OCI-LY7 (cell line): ENCODE measurements at regions not wholly inside any gene's neighbourhood (a gene's known extent, or its start where the extent isn't known, plus 50 kb on each side); places are given as distances from the start of the nearest gene placed in this dataset.
"Not testable (repeated sequence)": the region's sequence is repeated elsewhere in the genome, so short reads cannot be mapped to it uniquely, and the experiment has no call there.

Experiments
- BruUV-seq: library from RNA; stranded (reverse); fragments of 400-500 nt; replicated peaks from 2 replicates; lab custom pipeline; 2021; lab: Mats Ljungman, UMichigan
- CTCF ChIA-PET: fragments of 300-600 bp; sonication (Branson Sonifier 250); formaldehyde crosslinking; loops from one replicate; lab custom pipeline; 2022; ENCODE audit warnings: antibody characterized with exemption; ENCODE audit not compliant: unreplicated experiment; lab: Charles Lee
- POLR2A ChIA-PET: fragments of 300-600 bp; sonication (Branson Sonifier 250); formaldehyde crosslinking; loops from one replicate; lab custom pipeline; 2022; ENCODE audit warnings: antibody characterized with exemption; lab: Charles Lee
- DNase-seq: peaks from one replicate; pipeline ENCODE4 v3.0.0-alpha.2; 2015; ENCODE audit warnings: low spot score
- H2AFZ ChIP-seq: fragments of 200-600 bp; sonication (generic), shearing (Covaris generic); 2 replicates; pipeline ENCODE4 v1.6.1; 2014; ENCODE audit warnings: mild to moderate bottlenecking, antibody characterized with exemption, low read length, moderate library complexity
- H3K27ac ChIP-seq: fragments of 200-600 bp; sonication (generic); 2 replicates; pipeline ENCODE4 v1.5.1; 2014; ENCODE audit warnings: mixed run types, low read depth, mild to moderate bottlenecking, moderate library complexity, low read length, inconsistent platforms; ENCODE audit not compliant: poor library complexity, severe bottlenecking
- H3K36me3 ChIP-seq: fragments of 200-600 bp; sonication (generic); 2 replicates; pipeline ENCODE4 v1.6.1; 2014; ENCODE audit warnings: mild to moderate bottlenecking, antibody characterized with exemption, low read length, moderate library complexity, mixed read lengths; ENCODE audit not compliant: insufficient read depth
- H3K4me1 ChIP-seq: fragments of 200-600 bp; sonication (generic); 2 replicates; pipeline ENCODE4 v1.5.1; 2014; ENCODE audit warnings: mild to moderate bottlenecking, low read length; ENCODE audit not compliant: insufficient read depth, poor library complexity, severe bottlenecking
- H3K4me2 ChIP-seq: fragments of 200-600 bp; sonication (generic); 2 replicates; pipeline ENCODE4 v1.6.1; 2014; ENCODE audit warnings: mild to moderate bottlenecking, low read length
- H3K4me3 ChIP-seq: fragments of 200-600 bp; sonication (generic); 2 replicates; pipeline ENCODE4 v1.5.1; 2014; ENCODE audit warnings: mild to moderate bottlenecking, low read depth, low read length; ENCODE audit not compliant: poor library complexity, severe bottlenecking
- H3K79me2 ChIP-seq: fragments of 200-600 bp; sonication (generic); 2 replicates; pipeline ENCODE4 v1.6.1; 2016; ENCODE audit warnings: low read depth, mild to moderate bottlenecking, low read length, moderate library complexity, mixed read lengths; ENCODE audit not compliant: insufficient read depth
- H3K9me2 ChIP-seq: fragments of 200-600 bp; sonication (generic); 2 replicates; pipeline ENCODE4 v1.6.1; 2016; ENCODE audit warnings: mild to moderate bottlenecking, low read length, mixed read lengths; ENCODE audit not compliant: insufficient read depth
- H3K9me3 ChIP-seq: fragments of 200-600 bp; sonication (generic); 2 replicates; pipeline ENCODE4 v1.6.1; 2014; ENCODE audit warnings: mild to moderate bottlenecking, mixed run types, low read length, mixed read lengths
- H4K20me1 ChIP-seq: fragments of 200-600 bp; sonication (generic); 2 replicates; pipeline ENCODE4 v1.6.1; 2014; ENCODE audit warnings: mild to moderate bottlenecking, antibody characterized with exemption, low read length, moderate library complexity, mixed read lengths; ENCODE audit not compliant: insufficient read depth
- EZH2phosphoT487 ChIP-seq: fragments of 200-600 bp; sonication (generic); IDR thresholded peaks from 2 replicates; pipeline ENCODE4 v1.6.1; 2018; ENCODE audit warnings: low read depth, borderline replicate concordance, mild to moderate bottlenecking, mixed run types, antibody characterized with exemption, low read length, moderate library complexity, mixed read lengths
- intact Hi-C: fragments of 100-400 bp; cut with micrococcal nuclease; formaldehyde crosslinking; loops from one replicate; pipeline ENCODE4 v1.10.0; 2022; ENCODE audit not compliant: unreplicated experiment
- TF ChIP-seq, protein P1 (sequence below): fragments of 200-600 bp; sonication (generic); conservative IDR thresholded peaks from 2 replicates; pipeline ENCODE4 v1.5.1; 2014; ENCODE audit warnings: mild to moderate bottlenecking, antibody characterized with exemption, low read length, moderate library complexity, mixed read lengths

DNA sequence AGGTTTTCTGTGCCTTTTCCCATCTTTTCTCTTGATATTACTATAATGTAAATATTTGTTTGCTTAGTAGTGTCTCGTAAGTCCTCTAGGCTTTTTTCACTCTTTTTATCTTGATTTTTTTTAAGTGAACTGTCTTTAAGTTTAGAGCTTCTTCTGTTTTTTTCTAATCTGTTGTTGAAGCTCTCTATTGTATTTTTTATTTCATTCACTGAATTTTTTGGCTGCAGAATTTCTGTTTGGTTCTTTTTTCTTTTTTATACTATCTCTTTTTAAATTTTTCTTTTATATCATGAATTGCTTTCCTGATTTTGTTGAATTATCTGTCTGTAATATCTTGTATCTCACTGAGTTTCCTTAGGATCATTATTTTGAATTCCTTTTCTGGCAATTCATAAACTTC is 331.8 kb upstream of the RBMS1 start:
- Histone ChIP-seq H3K9me2 (no peaks in the 10 kb centered on the region), H3K4me3 (no peak overlapping the region), H3K9me3 (no peaks in the 10 kb centered on the region), H3K4me2 (no peak overlapping the region), H3K79me2 (no peaks in the 10 kb centered on the region), H3K4me1 (no peaks in the 10 kb centered on the region), H4K20me1 (no peaks in the 10 kb centered on the region), H2AFZ (no peak overlapping the region), H3K27ac (no peak overlapping the region), H3K36me3 (no peaks in the 10 kb centered on the region)
- no TSS peak for BruUV-seq
- TF ChIP-seq, protein P1, sequence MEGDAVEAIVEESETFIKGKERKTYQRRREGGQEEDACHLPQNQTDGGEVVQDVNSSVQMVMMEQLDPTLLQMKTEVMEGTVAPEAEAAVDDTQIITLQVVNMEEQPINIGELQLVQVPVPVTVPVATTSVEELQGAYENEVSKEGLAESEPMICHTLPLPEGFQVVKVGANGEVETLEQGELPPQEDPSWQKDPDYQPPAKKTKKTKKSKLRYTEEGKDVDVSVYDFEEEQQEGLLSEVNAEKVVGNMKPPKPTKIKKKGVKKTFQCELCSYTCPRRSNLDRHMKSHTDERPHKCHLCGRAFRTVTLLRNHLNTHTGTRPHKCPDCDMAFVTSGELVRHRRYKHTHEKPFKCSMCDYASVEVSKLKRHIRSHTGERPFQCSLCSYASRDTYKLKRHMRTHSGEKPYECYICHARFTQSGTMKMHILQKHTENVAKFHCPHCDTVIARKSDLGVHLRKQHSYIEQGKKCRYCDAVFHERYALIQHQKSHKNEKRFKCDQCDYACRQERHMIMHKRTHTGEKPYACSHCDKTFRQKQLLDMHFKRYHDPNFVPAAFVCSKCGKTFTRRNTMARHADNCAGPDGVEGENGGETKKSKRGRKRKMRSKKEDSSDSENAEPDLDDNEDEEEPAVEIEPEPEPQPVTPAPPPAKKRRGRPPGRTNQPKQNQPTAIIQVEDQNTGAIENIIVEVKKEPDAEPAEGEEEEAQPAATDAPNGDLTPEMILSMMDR = no peak
- no peak for TF ChIP-seq EZH2phosphoT487
- CTCF ChIA-PET = no interaction called here
- POLR2A ChIA-PET = interaction anchor here (0.6 to 0.9 kb wide), 2 partner anchors 123 to 596 kb away, joined by 3 to 4 read pairs; no protein-coding TSS in a partner anchor
- intact Hi-C loops = no loop called here
- DNase-seq = no peak

DNA sequence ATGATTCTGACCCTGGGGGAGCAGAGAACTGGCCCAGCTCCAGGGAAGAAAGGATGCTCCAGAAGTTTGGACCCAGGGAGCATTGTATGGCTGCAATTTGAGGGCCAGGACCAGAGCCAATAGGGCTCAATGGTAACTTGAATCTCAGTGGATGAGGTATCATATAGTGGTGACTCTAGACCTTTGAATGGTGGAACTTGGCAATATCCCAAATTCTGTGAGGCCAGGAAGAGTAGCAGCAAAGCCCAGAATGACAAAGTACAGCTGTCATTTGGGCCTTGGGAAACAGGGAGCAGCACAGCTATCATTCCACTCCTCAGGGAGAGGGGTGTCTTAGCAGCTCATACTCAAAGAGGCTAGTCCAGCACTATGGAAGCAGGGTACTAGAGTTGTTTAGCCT is 332.9 kb upstream of the RBMS1 start:
- no peak for DNase-seq
- ChIA-PET CTCF (no interaction called here), POLR2A (no interaction called here)
- Histone ChIP-seq H3K4me1 (no peaks in the 10 kb centered on the region), H3K4me3 (no peak overlapping the region), H3K9me3 (no peaks in the 10 kb centered on the region), H3K9me2 (no peaks in the 10 kb centered on the region), H3K79me2 (no peaks in the 10 kb centered on the region), H4K20me1 (no peaks in the 10 kb centered on the region), H3K27ac (no peak overlapping the region), H2AFZ (no peak overlapping the region), H3K4me2 (no peak overlapping the region), H3K36me3 (no peaks in the 10 kb centered on the region)
- intact Hi-C loops = no loop called here
- no TSS peak for BruUV-seq
- TF ChIP-seq, protein P1 = no peak
- no peak for TF ChIP-seq EZH2phosphoT487

DNA sequence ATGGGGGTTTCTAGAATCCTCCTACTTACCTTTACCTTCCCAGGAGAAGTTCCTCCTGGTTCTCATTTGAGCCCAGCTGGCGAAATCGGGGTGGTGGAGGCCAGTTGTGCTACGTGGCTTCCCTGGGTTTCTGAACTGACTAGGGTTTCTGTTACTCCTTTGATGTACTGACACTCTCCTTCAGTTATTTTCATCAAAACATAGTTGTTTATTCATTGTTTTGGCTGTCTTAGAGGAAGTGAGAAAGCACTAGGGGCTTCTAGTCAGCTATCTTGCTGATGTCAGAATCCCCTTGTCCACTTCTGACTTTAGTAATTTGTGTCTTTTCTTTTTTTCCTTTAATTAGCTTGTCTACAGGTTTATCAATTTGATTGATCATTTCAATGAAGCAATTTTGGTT is 332.2 kb upstream of the TANK start:
- Histone ChIP-seq H3K9me3 (no peaks in the 10 kb centered on the region), H3K4me1 (no peaks in the 10 kb centered on the region), H3K79me2 (no peaks in the 10 kb centered on the region), H3K4me2 (no peak overlapping the region), H3K36me3 (no peaks in the 10 kb centered on the region), H2AFZ (no peak overlapping the region), H3K9me2 (no peaks in the 10 kb centered on the region), H4K20me1 (no peaks in the 10 kb centered on the region), H3K4me3 (no peak overlapping the region), H3K27ac (no peak overlapping the region)
- POLR2A ChIA-PET = interaction anchor here (0.7 kb wide), 1 partner anchor 109 kb away, joined by 3 read pairs; no protein-coding TSS in a partner anchor
- BruUV-seq = no TSS peak
- CTCF ChIA-PET = no interaction called here
- intact Hi-C loops = no loop called here
- TF ChIP-seq, protein P1 = no peak
- TF ChIP-seq EZH2phosphoT487 = no peak
- no peak for DNase-seq

DNA sequence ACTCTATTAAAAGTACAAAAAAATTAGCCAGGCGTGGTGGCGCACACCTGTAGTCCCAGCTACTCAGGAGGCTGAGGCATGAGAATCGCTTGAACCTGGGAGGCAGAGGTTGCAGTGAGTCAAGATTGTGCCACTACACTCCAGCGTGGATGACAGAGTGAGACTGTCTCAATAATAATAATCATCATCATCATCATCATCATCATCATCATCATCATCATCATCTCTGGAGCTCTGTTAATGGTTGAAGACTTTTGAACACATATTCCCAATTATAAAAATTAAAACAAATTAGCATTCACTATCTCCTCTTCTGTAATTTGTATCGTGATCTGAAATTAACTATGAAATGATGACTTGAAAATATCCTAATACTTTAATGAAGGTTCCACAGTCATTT is 327.8 kb upstream of the TANK start:
- CTCF ChIA-PET, H3K36me3 ChIP-seq, H3K4me3 ChIP-seq, H4K20me1 ChIP-seq, DNase-seq, H3K4me2 ChIP-seq, H3K4me1 ChIP-seq, H3K9me3 ChIP-seq, H3K79me2 ChIP-seq, H2AFZ ChIP-seq, BruUV-seq, H3K27ac ChIP-seq, H3K9me2 ChIP-seq, intact Hi-C loops: not testable (repeated sequence)
- POLR2A ChIA-PET = interaction anchor here (0.5 kb wide), 1 partner anchor 15 kb away, joined by 4 read pairs; no protein-coding TSS in a partner anchor
